SW 1271 (cell line): ENCODE measurements at regions not wholly inside any gene's neighbourhood (a gene's known extent, or its start where the extent isn't known, plus 50 kb on each side); places are given as distances from the start of the nearest gene placed in this dataset.

Experiments used
- DNase-seq, 2 experiments: peaks; one replicate each; lab custom pipeline; 2025; lab: John Stamatoyannopoulos, UW

DNA sequence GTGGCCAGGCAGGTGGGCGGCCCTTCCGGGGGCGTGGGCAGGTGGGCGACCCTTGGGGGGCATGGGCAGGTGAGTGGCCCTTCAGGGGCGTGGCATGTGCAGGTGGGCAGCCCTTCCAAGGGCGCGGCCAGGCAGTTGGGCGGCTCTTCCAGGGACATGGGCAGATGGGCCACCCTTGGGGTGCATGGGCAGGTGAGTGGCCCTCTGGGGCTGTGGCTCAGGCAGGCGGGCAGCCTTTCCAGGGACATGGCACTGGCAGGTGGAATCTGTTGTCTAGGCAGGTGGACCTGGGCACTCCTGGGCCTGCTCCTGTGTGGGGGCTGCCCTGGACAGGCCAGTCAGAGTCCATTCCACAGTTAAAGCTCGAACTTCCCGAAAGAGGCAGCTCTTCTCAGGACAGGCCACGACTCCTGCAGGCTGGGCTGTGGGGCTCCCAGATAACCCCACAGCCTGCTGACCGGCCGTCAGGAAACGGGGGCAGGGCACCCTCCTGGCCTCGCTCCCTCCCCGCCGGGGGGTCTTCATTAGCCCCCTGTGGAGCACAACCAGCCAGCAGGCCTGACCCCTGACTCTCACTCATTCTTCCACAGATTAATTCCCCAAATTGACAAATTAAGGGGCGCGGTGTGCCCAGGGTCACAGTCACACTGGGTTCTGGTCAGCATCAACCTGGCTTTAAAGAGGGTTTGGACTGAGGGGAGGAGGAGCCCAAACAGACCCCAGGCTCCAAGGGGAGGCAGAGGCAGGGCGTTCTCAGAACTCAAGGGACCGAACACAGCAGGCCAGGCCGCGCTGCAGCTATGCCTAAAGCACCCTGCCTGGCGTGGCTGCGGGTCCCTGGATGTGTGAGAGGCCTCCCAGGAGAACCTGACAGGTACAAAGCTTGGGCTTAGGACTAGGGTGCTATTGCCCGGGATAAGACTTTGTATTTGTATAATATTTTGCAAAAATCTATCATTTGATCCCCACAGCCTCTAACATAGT lies 130.0 kb downstream of the DLL1 start:
- no peak for DNase-seq

DNA sequence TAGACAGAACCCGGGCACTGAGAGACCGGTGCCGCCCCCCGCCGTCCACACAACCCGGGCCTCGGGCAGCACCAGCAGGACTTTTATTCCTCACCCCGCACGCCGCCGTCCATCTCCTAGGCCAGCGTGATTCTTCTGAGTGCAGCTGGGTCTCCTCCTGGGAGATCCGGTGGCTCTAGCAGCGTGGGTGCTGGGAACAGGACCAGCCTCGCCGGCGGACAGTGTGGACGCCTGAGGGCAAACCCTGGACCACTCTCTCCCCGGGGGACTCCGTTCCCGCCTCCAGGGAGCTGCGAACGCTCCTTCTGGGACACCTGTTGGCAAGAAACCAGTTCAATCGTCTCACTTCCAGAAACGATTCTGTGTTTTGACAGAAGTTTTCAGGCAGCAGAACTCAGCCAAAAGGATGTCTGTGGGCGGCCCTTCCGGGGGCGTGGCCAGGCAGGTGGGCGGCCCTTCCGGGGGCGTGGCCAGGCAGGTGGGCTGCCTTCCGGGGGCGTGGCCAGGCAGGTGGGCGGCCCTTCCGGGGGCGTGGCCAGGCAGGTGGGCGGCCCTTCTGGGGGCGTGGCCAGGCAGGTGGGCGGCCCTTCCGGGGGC lies 130.7 kb downstream of the DLL1 start:
- DNase-seq, result no peak

DNA sequence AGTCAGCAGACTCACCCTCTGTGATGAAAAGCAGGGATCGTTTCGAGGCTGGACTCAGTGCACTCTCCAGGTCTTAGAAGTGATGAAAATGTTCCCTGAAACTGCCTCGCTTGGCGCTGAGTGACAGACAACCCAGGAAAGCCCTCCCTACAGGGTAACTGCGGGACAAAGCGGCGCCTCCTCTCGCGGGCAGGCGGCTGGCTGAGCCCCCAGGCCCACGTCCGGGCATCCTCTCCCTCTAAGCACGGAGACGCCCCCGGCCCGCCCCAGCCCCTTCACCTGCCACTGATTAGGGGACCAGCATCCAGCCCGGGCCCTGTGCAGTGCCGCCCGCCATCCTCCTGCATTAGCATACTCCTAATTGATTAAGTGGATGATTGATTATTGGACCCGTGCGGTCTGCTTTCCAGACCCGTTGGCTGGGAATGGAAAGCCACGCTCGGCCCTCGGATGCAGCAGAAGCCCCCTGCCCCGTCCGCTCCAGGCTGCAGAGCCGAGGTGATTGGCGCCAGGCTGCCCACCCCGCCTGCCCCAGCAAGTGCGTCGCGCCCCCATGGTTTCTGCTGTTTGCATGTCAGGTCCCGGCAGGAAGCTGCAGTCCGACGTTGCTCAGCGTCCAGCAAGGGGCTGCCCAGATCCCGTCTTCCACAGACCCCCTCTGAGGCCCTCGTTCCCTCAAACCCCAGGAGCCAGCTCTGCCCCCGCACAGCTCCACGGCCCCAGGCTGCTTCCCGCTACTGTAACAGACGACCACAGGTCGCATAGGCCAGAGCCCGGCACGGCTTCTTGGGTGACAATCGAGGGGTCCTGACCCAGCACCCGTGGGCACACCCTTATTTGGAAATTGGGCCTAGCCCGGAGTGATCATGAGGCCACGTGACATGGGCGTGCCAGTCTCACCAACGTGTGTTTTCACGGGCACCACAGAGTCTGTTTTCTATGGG lies 131.6 kb downstream of the DLL1 start:
- DNase-seq, result no peak

DNA sequence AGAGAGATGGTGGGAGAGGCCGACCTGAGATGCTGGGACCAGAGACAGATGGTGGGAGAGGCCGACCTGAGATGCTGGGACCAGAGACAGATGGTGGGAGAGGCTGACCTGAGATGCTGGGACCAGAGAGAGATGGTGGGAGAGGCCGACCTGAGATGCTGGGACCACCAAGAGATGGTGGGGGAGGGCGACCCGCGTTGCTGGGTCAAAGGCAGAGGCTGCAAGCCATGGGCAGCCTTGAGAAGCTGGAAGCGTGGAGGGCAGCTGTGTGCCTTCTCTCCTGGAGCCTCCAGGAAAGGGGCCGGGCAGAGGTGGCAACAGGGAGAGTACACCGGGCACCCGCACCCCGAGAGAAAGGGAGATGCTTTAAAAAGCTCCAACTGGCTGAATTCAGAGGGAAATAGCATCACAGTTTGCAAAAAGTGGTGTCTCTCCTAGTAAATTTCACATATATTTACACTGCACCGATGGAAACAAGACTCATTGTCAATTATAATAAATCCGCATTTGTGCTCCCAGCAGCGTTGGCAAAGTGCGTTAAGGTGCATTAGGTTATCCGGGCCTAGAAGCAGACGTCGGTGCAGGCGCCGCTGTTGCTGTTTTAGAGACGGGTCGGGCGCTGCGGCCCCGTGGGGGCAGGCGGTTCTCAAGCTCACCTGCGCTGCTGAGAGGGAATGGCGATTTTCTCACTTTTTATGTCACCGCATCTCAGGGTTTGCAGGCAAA lies 132.4 kb downstream of the DLL1 start:
- no peak for DNase-seq

DNA sequence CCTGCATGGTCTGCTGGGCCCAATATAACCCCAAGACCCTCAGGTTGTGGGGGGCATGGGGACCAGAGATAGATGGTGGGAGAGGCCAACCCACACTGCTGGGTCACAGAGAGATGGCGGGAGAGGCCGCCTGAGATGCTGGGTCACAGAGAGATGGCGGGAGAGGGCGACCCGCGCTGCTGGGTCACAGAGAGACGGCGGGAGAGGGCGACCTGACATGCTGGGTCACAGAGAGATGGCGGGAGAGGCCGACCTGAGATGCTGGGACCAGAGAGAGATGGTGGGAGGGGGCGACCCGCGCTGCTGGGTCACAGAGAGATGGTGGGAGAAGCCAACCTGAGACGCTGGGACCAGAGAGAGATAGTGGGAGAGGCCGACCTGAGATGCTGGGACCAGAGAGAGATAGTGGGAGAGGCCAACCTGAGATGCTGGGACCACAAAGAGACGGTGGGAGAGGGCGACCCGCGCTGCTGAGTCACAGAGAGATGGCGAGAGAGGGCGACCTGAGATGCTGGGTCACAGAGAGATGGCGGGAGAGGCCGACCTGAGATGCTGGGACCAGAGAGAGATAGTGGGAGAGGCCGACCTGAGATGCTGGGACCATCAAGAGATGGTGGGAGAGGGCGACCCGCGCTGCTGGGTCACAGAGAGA lies 133.2 kb downstream of the DLL1 start:
- DNase-seq, result no peak

DNA sequence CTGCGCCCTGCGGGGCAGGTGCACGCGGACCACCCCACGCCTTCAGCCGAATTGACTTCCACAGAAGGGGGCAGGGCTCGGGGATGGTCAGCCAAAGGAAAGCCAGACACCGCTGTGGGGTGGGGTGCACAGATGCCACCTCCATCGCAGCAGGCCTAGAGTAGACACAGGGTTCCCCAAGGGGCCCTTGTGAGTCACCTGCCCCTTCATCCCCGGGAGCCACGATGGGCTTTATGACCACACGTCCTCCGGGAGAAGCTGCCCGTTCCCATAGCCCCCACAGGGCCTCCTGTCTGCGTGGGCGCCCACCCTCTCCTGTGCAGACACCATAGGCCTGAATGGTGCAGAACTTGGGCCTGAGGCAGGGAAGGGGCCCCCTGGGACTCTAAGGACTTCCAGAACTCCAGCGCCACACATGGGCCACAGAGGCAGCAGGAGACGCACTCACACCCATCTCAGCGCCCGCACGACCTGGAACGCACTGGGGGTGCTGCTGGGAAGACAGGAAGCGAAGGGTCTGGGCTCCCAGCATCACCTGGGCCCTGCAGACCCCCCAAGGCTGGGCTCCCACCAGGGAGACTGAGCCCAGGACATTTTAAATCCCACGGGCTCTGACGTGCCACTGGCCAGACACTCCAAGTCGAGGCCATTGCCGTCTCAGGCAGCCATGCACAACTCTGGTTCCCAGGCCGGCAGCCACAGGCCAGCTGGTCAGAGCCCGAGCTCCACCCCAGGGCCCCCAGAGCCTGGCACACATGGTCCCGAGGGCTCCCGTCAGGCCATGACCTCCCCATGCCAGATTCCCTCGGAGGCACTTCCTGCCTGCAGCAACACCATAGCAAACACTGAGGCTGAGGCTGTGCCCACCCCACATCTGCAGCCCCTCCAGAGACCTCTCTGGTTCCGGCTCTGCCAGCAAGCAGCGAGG lies 134.2 kb downstream of the DLL1 start:
- DNase-seq, result no peak

DNA sequence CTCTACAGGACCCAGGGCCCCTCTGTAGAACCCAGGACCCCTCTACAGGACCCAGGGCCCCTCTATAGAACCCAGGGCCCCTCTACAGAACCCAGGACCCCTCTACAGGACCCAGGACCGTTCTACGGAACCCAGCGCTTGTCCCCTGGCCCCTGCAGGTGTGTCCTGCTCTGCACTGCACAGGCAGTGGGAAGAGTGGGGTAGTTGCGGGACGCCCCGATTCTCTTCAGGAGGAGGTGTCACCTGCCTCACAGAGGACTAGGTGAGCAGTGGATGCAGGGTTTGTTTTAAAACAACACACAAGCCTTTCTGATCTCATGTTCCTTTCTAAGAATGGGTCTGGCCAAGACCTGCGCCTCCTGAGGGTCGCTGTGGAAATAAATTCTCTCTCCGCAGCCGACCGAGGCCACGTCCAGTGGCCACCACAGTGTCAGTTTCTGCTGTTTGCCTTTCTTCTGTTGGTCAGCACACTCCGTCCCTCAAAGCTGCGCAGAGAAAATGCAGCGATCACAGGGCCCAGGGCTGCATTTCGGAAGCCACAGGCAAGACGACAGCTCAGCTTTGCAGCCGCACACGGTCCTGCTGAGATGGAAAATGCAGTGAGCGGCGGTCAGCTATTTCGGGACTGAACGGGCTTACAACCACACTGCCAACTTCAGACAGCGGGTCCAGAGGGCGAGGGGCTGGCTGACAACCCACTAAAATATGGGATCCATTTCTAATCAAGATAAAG lies 135.2 kb downstream of the DLL1 start:
- DNase-seq, result no peak

DNA sequence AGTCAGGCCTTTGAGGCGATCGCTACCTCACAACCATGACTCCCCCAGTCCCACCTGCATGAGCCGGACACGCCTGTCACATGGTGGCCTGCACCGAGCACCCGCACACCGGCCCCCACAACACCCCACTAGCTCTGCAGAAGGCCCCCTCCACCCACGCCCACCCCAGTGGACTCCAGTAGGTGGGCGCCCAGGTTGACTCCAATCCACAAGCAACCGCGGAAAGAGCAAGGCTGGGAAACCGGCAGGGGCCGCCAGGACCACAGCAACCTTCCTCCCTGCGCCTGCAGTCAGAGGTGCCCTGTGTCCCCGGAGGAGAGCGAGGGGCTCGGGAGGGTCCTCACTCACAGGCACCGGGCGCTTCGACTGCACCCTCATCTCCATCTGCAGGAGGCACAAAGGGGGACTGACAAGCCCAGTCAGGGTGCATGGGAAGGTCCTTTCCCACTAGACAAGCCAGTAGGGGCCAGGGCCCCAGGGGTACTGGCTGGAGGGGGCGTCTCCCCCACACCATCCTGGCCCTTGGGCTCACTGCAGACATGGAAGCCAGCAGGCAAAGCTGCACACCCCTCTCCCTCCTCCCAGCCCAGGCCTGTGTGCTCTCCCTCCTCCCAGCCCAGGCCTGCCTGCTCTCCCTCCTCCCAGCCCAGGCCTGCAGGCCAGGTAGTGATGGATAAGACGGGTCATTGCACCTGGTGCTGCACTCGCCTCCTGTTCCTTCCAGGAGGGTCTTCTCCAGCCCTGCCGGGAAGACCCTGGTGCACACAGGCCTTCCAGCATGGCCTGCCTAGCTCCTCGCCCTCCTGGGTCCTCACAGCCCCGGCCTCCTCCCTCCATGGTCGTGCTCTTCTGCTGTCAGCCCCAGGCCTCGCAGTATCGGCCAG lies 137.2 kb downstream of the DLL1 start:
- DNase-seq, result no peak

DNA sequence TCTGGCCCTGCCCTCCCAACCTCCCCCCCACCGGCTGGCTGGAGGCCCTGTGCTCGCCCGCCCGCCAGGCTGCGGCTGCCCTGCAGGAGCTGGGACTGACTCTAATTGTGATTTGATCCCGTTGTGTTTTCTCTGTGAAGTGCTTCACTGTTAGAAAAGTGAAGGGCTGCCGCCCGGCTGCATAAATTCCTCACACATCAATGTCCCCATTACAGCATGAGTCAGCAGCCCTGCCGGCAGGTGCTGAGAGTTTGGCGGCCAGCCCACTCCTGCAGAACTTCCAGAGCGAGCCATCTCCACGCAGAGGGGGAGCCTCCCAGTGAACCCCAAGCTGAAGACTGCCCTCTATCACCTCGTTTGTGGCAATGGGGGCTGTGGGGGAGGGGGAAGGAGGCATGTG lies 137.9 kb downstream of the DLL1 start:
- DNase-seq, result no peak

DNA sequence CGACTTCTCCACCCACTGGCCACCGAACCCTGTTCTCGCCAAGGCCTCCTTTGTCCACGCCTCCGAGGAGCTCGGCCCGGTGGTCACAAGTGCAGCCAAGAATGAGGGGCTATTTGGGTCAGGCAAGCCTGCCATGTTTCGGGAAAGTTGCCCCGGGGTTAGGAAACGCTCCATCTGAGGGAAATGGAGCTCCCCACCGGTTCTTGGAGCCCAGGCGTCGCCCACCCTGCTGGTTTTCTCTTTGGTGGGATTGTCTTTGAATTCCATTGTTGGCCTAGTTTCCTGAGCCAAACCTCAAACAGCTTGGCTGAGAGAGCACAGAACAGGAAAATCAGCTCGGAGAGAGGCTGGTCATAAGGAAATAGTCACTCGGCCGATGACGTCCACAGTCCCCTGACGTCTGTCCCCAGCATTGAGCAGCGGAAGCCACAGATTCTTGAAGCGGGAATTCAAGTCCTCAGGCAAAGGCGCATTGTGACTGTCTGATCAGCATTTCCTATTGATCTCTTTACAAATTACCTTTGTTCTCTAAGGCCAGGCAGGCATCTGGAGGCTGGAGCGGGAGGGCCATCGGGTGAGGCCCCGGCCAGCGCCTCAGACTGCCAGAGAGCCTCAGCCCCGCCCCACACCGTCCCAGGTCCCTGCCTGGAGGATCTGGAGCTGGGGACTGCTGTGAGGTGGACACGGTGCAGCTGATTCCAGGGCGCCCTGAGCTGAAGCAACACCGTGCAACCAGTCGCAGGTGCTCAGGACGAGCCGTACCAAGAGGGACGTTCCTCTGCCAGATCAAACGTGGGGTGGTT lies 138.6 kb downstream of the DLL1 start:
- no peak for DNase-seq

DNA sequence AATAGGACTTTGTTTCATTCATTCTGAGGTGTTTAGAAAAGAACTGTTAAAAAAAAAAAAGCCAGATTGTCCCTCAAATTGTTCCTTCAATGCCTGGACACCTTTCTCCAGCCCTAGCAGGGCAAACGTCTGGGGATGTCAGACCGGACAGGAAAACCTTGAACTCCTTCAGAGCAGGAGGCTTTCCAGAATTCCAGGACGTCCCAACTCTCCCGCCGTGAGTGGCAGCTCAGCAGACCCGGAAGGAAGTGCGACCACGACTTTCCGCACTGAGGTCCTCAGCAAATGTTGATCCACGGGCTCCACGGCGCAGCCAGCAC lies 139.1 kb downstream of the DLL1 start:
- DNase-seq, result no peak

DNA sequence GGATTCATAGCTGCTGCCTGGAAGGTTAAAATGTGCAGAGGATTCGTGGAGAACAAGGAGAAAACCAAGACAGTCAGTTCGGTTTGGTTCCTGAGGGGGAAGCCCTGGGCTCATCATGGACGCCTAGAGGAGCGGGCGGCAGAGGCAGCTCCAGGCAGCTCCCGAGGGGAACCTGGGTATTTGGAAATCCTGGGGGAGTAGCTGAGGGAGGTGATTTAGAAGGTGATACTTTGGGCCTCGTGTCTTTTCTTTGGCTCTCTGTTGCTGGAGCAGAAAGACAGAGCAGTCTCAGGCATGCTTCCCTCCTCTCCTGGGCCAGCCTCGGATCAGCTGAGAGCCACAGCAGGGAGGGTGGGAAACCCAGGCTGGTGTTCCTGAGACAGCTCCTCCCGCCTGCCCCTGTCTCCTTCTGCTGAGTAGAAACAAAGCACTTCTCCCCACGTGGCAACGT lies 139.5 kb downstream of the DLL1 start:
- DNase-seq, result no peak

DNA sequence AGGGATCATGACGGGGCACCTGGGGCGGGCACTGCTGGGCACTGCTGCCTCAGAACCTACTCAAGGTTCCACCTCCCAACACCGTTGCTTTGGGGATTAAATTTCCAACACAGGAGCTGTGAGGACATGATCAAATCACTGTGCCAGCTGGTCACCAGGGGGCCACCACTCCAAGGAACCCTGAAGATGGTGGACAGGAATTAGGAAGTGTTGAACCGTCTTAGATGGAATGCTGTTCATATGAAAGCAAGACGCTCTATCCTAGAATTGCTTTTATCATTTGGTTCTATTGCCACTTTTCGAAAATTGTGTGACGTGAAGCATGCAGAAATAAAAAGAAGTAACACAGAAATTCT lies 140.3 kb downstream of the DLL1 start:
- DNase-seq, result no peak

DNA sequence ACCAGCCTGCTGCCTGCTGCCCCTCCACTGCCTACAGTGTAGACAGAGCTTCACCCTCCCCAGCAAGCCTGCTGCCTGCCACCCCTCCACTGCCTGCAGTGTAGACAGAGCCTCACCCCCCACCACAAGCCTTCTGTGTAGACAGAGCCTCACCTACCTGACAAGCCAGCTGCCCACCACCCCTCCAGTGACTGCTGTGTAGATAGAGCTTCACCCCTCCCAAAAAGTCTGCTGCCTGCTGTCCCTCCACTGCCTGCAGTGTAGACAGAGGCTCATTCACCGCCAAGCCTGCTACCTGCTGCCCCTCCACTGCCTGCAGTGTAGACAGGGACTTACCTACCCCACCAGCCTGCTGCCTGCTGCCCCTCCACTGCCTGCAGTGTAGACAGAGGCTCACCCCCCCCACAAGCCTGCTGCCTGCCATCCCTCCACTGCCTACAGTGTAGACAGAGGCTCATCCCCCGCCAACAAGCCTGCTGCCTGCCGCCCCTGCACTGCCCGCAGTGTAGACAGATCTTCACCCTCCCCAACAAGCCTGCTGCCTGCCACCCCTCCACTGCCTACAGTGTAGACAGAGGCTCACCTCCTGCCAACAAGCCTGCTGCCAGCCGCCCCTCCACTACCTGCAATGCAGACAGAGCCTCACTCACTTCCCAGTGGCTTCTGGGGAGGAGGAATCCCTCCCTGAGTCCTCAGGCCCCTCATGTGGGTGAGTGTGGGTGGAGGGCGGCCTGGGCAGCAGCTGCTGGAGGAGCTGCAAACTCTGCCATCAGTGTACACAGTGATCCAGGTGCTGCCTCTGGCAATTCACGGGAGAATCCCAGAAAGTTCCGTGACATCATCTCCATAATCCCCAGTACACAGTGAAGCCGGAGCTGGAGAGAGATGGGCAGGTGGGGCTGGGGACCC lies 140.9 kb downstream of the DLL1 start:
- DNase-seq, result no peak

DNA sequence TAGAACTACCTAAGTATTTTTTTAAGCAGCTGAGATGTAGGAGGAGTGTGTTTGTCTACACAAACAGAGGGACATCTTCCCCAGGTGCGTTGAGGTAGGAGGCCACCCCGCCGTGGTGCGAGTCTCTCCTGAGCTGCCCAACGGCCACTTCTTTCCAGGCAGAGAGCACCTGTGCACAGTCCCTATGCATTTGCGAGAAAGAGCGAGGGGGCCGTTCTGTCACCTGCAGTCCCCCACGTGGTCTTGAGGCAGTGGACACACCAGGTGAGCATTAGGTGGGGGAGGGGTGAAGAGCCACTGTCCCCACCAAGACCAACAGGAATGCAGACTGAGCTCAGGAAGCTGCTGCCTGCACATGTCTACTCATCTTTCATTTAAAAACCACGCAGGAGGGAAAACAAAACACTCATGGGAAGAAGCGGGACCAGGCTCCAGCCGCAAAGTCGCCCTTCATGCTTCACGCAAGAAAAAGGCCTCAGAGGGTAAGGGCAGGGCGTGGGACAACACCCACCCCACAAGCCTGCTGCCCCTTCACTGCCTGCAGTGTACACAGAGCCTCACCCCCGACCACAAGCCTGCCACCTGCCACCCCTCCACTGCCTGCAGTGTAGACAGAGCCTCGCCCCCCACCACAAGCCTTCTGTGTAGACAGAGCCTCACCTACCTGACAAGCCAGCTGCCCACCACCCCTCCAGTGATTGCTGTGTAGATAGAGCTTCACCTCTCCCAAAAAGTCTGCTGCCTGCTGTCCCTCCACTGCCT lies 142.0 kb downstream of the DLL1 start:
- no peak for DNase-seq
